SK-N-SH (cell line): ENCODE measurements at regions not wholly inside any gene's neighbourhood (a gene's known extent, or its start where the extent isn't known, plus 50 kb on each side); places are given as distances from the start of the nearest gene placed in this dataset.

ENCODE experiments used
- CTCF ChIA-PET: fragments of 300-600, 350-600 bp; formaldehyde crosslinking; extraction: SDS; loops from one replicate; lab custom pipeline; 2021; lab: Yijun Ruan, JAX
- POLR2A ChIA-PET: fragments of 350-600 bp; sonication (Branson Sonifier 250); formaldehyde crosslinking; extraction: SDS; loops from one replicate; lab custom pipeline; 2020; ENCODE audit warnings: antibody characterized with exemption, inconsistent platforms; lab: Yijun Ruan, JAX
- DNase-seq: peaks from one replicate; pipeline ENCODE4 v3.0.0; 2012
- H2AFZ ChIP-seq: fragments of 200-600 bp; sonication (generic); 2 replicates; pipeline ENCODE4 v1.8.1; 2016; ENCODE audit warnings: antibody characterized with exemption, mild to moderate bottlenecking, low read depth
- H3F3A ChIP-seq: fragments of 200-600 bp; sonication (generic); replicated peaks from 2 replicates; pipeline ENCODE3; 2016; ENCODE audit warnings: antibody characterized with exemption, mild to moderate bottlenecking; ENCODE audit not compliant: insufficient read depth
- H3K27ac ChIP-seq, 2 experiments: fragments of 200-500 bp in 1 of 2; fragments of 200-600 bp in 1 of 2; sonication (Bioruptor generic) in 1 of 2; sonication (generic), shearing (Covaris generic) in 1 of 2; 2 replicates each; pipeline versions ENCODE4 v1.5.1 to v1.6.1; 2014 to 2016; ENCODE audit warnings: low read depth in 2 of 2, inconsistent platforms in 1 of 2, low read length in 1 of 2, mild to moderate bottlenecking in 1 of 2, mixed read lengths in 1 of 2
- H3K27me3 ChIP-seq: fragments of 200-600 bp; sonication (generic), shearing (Covaris generic); 2 replicates; pipeline ENCODE4 v1.6.1; 2016; ENCODE audit warnings: mixed run types; ENCODE audit not compliant: insufficient read depth
- H3K36me3 ChIP-seq, 2 experiments: fragments of 200-500 bp in 1 of 2; fragments of 200-600 bp in 1 of 2; sonication (Bioruptor generic) in 1 of 2; sonication (generic) in 1 of 2; replicated peaks in 1 of 2; 2 replicates each; pipeline versions ENCODE3 to v1.5.1; 2014 to 2016; ENCODE audit warnings: low read length in 1 of 2, mild to moderate bottlenecking in 1 of 2; ENCODE audit not compliant: insufficient read depth in 2 of 2, control insufficient read depth in 1 of 2
- H3K4me1 ChIP-seq, 2 experiments: fragments of 200-500 bp in 1 of 2; fragments of 200-600 bp in 1 of 2; sonication (Bioruptor generic) in 1 of 2; sonication (generic), shearing (Covaris generic) in 1 of 2; 2 replicates each; pipeline versions ENCODE4 v1.5.1 to v1.6.1; 2014 to 2016; ENCODE audit warnings: low read depth in 1 of 2, low read length in 1 of 2, mixed run types in 1 of 2; ENCODE audit not compliant: insufficient read depth in 2 of 2, control insufficient read depth in 1 of 2
- H3K4me2 ChIP-seq: fragments of 200-600 bp; sonication (generic), shearing (Covaris generic); 2 replicates; pipeline ENCODE4 v1.6.1; 2017; ENCODE audit warnings: mixed run types
- H3K4me3 ChIP-seq, 2 experiments: fragments of 200-500 bp in 1 of 2; fragments of 200-600 bp in 1 of 2; sonication (Bioruptor generic) in 1 of 2; sonication (generic), shearing (Covaris generic) in 1 of 2; 2 replicates each; pipeline versions ENCODE4 v1.5.1 to v1.8.1; 2014 to 2016; ENCODE audit warnings: low read depth in 2 of 2, inconsistent platforms in 1 of 2, low read length in 1 of 2, mild to moderate bottlenecking in 1 of 2, mixed read lengths in 1 of 2, moderate library complexity in 1 of 2
- H3K79me2 ChIP-seq: fragments of 200-600 bp; sonication (generic); 2 replicates; pipeline ENCODE4 v1.8.1; 2017; ENCODE audit warnings: mild to moderate bottlenecking; ENCODE audit not compliant: insufficient read depth
- H3K9ac ChIP-seq: fragments of 200-600 bp; sonication (generic); 2 replicates; pipeline ENCODE4 v1.6.1; 2017; ENCODE audit warnings: mixed run types
- H3K9me2 ChIP-seq: fragments of 200-600 bp; sonication (generic); 2 replicates; pipeline ENCODE4 v1.6.1; 2017; ENCODE audit warnings: mixed run types
- H3K9me3 ChIP-seq: fragments of 200-600 bp; sonication (generic); 2 replicates; pipeline ENCODE4 v1.6.1; 2017; ENCODE audit warnings: mixed run types, mild to moderate bottlenecking, moderate library complexity
- H4K20me1 ChIP-seq: fragments of 200-600 bp; sonication (generic); 2 replicates; pipeline ENCODE4 v1.6.1; 2017; ENCODE audit warnings: mild to moderate bottlenecking, mixed run types; ENCODE audit not compliant: insufficient read depth
- CTCF ChIP-seq: fragments of 200-600 bp; sonication (generic); IDR thresholded peaks from 2 replicates; pipeline ENCODE4 v1.6.1; 2017; ENCODE audit warnings: antibody characterized with exemption, mild to moderate bottlenecking, moderate library complexity
- EP300 ChIP-seq, 2 experiments: IDR thresholded peaks; 2 replicates each; pipeline versions ENCODE4 v1.4.0 to v1.6.1; 2012; ENCODE audit warnings: borderline replicate concordance in 1 of 2, low read depth in 1 of 2, low read length in 1 of 2
- EZH2phosphoT487 ChIP-seq: fragments of 200-600 bp; sonication (generic); IDR thresholded peaks from 2 replicates; pipeline ENCODE4 v1.6.1; 2017; ENCODE audit warnings: low read depth, mixed run types, mild to moderate bottlenecking, antibody characterized with exemption, moderate library complexity, borderline replicate concordance
- FOSL2 ChIP-seq: IDR thresholded peaks from 2 replicates; pipeline ENCODE4 v1.4.0; 2012; ENCODE audit warnings: low read depth, mild to moderate bottlenecking, moderate library complexity, borderline replicate concordance
- FOXJ3 ChIP-seq: sonication (generic); formaldehyde crosslinking; IDR thresholded peaks from 2 replicates; pipeline ENCODE4 v1.5.1; 2020; ENCODE audit warnings: mild to moderate bottlenecking, missing genetic modification reagents
- GABPA ChIP-seq: IDR thresholded peaks from 2 replicates; pipeline ENCODE4 v1.4.0; 2012; ENCODE audit warnings: low read depth, mild to moderate bottlenecking
- JUND ChIP-seq: IDR thresholded peaks from 2 replicates; pipeline ENCODE4 v1.4.0; 2012
- MAX ChIP-seq: IDR thresholded peaks from 2 replicates; pipeline ENCODE4 v1.4.0; 2012; ENCODE audit warnings: low read depth
- MXI1 ChIP-seq: IDR thresholded peaks from 2 replicates; pipeline ENCODE4 v1.6.1; 2012; ENCODE audit warnings: mild to moderate bottlenecking, low read depth, low read length, improper control_type of control experiment
- NFIC ChIP-seq: IDR thresholded peaks from 2 replicates; pipeline ENCODE4 v1.4.0; 2012; ENCODE audit warnings: borderline replicate concordance
- NRF1 ChIP-seq: IDR thresholded peaks from 2 replicates; pipeline ENCODE4 v1.6.1; 2012; ENCODE audit warnings: low read depth, mild to moderate bottlenecking, low read length
- POLR2AphosphoS5 ChIP-seq: IDR thresholded peaks from 2 replicates; pipeline ENCODE4 v1.6.1; 2012; ENCODE audit warnings: low read depth, low read length
- RCOR1 ChIP-seq: fragments of 150-350 bp; IDR thresholded peaks from 2 replicates; pipeline ENCODE4 v1.6.1; 2017; ENCODE audit warnings: antibody characterized with exemption, low read length
- RFX5 ChIP-seq: IDR thresholded peaks from 2 replicates; pipeline ENCODE4 v1.6.1; 2012; ENCODE audit warnings: mild to moderate bottlenecking, improper control_type of control experiment, low read length
- SMC3 ChIP-seq: IDR thresholded peaks from 2 replicates; pipeline ENCODE4 v1.6.1; 2012; ENCODE audit warnings: low read depth, low read length, improper control_type of control experiment
- TEAD4 ChIP-seq: IDR thresholded peaks from 2 replicates; pipeline ENCODE4 v1.4.0; 2012; ENCODE audit warnings: mild to moderate bottlenecking, borderline replicate concordance; ENCODE audit not compliant: insufficient read depth
- WGBS: methylation state at CpG from one replicate; pipeline ENCODE4 v1.1.6; 2017; ENCODE audit warnings: low lambda C conversion rate; 5-methylcytosine and 5-hydroxymethylcytosine counted together
- TF ChIP-seq, protein P1 (sequence below): IDR thresholded peaks from 2 replicates; pipeline ENCODE4 v1.4.0; 2012; ENCODE audit warnings: low read depth, borderline replicate concordance
- TF ChIP-seq, protein P2 (sequence below): fragments of 150-350 bp; IDR thresholded peaks from 2 replicates; pipeline ENCODE4 v1.6.1; 2017; ENCODE audit warnings: antibody characterized with exemption, low read length, low read depth, borderline replicate concordance
- TF ChIP-seq, protein P3 (sequence below): IDR thresholded peaks from 2 replicates; pipeline ENCODE4 v1.6.1; 2012; ENCODE audit warnings: mild to moderate bottlenecking, low read depth, low read length, moderate library complexity

GRCh38 chr10:35998026-35998425 is 355.9 kb upstream of the FZD8 start:
- Histone ChIP-seq H3K9me2 (no peaks in the 10 kb centered on the region), H3F3A (no peaks in the 10 kb centered on the region), H3K9me3 (no peaks in the 10 kb centered on the region), H3K79me2 (no peaks in the 10 kb centered on the region), H2AFZ (no peak overlapping the region)
- POLR2A ChIA-PET, result no interaction called here
- no peak for DNase-seq
- TF ChIP-seq EZH2phosphoT487, result no peak
- TF ChIP-seq, protein P1, sequence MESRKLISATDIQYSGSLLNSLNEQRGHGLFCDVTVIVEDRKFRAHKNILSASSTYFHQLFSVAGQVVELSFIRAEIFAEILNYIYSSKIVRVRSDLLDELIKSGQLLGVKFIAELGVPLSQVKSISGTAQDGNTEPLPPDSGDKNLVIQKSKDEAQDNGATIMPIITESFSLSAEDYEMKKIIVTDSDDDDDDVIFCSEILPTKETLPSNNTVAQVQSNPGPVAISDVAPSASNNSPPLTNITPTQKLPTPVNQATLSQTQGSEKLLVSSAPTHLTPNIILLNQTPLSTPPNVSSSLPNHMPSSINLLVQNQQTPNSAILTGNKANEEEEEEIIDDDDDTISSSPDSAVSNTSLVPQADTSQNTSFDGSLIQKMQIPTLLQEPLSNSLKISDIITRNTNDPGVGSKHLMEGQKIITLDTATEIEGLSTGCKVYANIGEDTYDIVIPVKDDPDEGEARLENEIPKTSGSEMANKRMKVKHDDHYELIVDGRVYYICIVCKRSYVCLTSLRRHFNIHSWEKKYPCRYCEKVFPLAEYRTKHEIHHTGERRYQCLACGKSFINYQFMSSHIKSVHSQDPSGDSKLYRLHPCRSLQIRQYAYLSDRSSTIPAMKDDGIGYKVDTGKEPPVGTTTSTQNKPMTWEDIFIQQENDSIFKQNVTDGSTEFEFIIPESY, result no peak
- TF ChIP-seq SMC3, result no peak
- no peak for TF ChIP-seq TEAD4
- TF ChIP-seq, protein P2, sequence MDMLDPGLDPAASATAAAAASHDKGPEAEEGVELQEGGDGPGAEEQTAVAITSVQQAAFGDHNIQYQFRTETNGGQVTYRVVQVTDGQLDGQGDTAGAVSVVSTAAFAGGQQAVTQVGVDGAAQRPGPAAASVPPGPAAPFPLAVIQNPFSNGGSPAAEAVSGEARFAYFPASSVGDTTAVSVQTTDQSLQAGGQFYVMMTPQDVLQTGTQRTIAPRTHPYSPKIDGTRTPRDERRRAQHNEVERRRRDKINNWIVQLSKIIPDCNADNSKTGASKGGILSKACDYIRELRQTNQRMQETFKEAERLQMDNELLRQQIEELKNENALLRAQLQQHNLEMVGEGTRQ, result no peak
- no peak for TF ChIP-seq MXI1
- TF ChIP-seq FOSL2, result no peak
- no peak for TF ChIP-seq JUND
- TF ChIP-seq, protein P3, sequence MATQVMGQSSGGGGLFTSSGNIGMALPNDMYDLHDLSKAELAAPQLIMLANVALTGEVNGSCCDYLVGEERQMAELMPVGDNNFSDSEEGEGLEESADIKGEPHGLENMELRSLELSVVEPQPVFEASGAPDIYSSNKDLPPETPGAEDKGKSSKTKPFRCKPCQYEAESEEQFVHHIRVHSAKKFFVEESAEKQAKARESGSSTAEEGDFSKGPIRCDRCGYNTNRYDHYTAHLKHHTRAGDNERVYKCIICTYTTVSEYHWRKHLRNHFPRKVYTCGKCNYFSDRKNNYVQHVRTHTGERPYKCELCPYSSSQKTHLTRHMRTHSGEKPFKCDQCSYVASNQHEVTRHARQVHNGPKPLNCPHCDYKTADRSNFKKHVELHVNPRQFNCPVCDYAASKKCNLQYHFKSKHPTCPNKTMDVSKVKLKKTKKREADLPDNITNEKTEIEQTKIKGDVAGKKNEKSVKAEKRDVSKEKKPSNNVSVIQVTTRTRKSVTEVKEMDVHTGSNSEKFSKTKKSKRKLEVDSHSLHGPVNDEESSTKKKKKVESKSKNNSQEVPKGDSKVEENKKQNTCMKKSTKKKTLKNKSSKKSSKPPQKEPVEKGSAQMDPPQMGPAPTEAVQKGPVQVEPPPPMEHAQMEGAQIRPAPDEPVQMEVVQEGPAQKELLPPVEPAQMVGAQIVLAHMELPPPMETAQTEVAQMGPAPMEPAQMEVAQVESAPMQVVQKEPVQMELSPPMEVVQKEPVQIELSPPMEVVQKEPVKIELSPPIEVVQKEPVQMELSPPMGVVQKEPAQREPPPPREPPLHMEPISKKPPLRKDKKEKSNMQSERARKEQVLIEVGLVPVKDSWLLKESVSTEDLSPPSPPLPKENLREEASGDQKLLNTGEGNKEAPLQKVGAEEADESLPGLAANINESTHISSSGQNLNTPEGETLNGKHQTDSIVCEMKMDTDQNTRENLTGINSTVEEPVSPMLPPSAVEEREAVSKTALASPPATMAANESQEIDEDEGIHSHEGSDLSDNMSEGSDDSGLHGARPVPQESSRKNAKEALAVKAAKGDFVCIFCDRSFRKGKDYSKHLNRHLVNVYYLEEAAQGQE, result no peak
- TF ChIP-seq FOXJ3, result no peak
- TF ChIP-seq RFX5, result no peak
- TF ChIP-seq POLR2AphosphoS5, result no peak
- no peak for TF ChIP-seq NRF1
- no peak for TF ChIP-seq NFIC
- TF ChIP-seq CTCF, result no peak
- no peak for TF ChIP-seq GABPA
- TF ChIP-seq MAX, result no peak
- TF ChIP-seq EP300 (IDR thresholded peaks at IDR 0.05; ENCODE audit: borderline replicate concordance in 1 of 2, low read depth in 1 of 2, low read length in 1 of 2), result no peak
- no peak for TF ChIP-seq RCOR1
- TF ChIP-seq, all 33 proteins: peak for 0
- Histone ChIP-seq H3K9ac (no peak overlapping the region), H4K20me1 (no peaks in the 10 kb centered on the region), H3K36me3 (no peaks in the 10 kb centered on the region), H3K27ac (no peak overlapping the region), H3K4me3 (no peak overlapping the region), H3K27me3 (no peaks in the 10 kb centered on the region), H3K4me2 (no peak overlapping the region), H3K4me1 (no peaks in the 10 kb centered on the region)
- CTCF ChIA-PET, result no interaction called here
- WGBS, result 41% methylated on average over 3 of the region's 3 CpGs
